ENCODE measurements at regions not wholly inside any gene's neighbourhood (a gene's known extent, or its start where the extent isn't known, plus 50 kb on each side); places are given as distances from the start of the nearest gene placed in this dataset.

DNA sequence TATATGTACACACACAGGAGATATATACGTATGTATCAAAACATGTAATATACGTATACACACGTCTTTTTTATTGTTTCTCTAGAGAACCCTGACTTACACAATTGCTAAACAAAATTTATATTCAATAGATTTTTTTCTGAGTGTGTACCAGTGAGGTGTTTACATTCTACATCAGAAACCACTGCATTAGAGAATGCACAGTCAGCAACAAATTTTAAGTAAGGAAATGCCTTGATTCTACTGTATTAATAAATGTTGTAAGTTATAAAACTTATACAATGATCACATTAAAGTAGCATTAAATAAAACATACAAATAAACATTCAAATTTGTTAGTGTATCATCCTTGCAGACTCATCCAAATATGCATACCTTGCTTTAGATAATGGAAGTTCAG lies 376.4 kb upstream of the FAM98A start:
- H3K4me3 ChIP-seq (ENCODE audit: low read depth, low read length), result no peak overlapping the region
- no peak for DNase-seq (ENCODE audit: low read depth)
- TF ChIP-seq, protein P1, sequence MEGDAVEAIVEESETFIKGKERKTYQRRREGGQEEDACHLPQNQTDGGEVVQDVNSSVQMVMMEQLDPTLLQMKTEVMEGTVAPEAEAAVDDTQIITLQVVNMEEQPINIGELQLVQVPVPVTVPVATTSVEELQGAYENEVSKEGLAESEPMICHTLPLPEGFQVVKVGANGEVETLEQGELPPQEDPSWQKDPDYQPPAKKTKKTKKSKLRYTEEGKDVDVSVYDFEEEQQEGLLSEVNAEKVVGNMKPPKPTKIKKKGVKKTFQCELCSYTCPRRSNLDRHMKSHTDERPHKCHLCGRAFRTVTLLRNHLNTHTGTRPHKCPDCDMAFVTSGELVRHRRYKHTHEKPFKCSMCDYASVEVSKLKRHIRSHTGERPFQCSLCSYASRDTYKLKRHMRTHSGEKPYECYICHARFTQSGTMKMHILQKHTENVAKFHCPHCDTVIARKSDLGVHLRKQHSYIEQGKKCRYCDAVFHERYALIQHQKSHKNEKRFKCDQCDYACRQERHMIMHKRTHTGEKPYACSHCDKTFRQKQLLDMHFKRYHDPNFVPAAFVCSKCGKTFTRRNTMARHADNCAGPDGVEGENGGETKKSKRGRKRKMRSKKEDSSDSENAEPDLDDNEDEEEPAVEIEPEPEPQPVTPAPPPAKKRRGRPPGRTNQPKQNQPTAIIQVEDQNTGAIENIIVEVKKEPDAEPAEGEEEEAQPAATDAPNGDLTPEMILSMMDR (conservative IDR thresholded peaks at IDR 0.05; ENCODE audit: low read depth, low read length), result no peak

DNA sequence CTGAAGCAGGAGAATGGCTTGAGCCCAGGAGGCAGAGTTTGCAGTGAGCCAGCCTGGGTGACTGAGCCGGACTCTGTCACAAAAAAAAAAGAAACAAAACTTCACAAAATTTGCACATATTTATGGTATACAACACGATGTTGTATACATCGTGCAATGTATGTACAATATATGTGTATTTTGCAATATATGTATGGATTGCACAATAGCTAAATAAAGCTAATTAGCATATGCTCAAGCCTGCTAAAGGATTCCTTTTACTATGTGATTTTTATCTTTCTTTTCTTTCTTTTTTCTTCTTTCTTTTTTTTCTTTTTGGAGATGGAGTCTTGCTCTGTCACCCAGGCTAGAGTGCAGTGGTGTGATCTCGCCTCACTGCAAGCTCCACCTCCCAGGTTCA lies 368.0 kb upstream of the FAM98A start:
- DNase-seq (ENCODE audit: low read depth), result no peak
- H3K4me3 ChIP-seq (ENCODE audit: low read depth, low read length), result no peak overlapping the region
- TF ChIP-seq, protein P1 (conservative IDR thresholded peaks at IDR 0.05; ENCODE audit: low read depth, low read length), result no peak

DNA sequence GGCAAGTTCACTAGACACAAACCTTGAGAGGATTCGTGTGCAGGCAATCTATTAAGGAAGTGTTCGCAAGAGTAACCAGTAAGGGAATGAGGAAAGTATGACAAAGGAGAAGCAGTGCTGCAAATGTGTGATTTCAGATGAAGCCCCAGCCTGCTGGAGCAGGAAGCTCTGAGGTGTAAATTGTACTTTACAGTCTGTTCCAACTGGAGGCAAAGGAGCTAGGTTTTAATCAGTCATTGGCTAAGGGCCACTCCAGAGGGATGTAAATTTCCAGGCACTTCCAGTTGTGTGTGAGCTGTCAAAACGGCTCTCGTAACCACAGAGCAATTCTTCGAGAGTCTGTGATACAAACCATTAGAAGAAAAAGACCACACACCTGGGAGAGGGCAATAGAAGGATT lies 359.5 kb upstream of the FAM98A start:
- DNase-seq (ENCODE audit: low read depth), result no peak
- TF ChIP-seq, protein P1 (conservative IDR thresholded peaks at IDR 0.05; ENCODE audit: low read depth, low read length), result no peak
- no peak overlapping the region for H3K4me3 ChIP-seq (ENCODE audit: low read depth, low read length)

DNA sequence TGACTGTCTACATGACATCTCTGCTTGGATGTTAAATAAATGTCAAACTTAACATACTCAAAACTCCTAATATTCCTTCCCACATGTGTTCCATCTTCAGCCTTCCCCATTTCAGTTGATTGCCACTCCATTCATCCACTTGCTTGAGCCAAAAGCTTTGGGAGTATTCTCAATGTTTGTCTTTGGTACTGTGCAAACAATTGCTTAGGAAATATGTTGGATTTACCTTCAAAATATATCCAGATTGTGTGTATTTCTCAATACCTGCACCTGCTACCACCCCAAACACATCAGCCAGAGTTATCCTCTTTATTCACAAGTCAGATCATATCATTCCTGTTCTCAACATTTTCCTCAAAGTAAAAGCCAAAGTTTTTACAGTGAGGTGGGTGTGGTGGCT lies 350.3 kb upstream of the FAM98A start:
- TF ChIP-seq, protein P1 (conservative IDR thresholded peaks at IDR 0.05; ENCODE audit: low read depth, low read length), result no peak
- no peak overlapping the region for H3K4me3 ChIP-seq (ENCODE audit: low read depth, low read length)
- DNase-seq (ENCODE audit: low read depth), result no peak

DNA sequence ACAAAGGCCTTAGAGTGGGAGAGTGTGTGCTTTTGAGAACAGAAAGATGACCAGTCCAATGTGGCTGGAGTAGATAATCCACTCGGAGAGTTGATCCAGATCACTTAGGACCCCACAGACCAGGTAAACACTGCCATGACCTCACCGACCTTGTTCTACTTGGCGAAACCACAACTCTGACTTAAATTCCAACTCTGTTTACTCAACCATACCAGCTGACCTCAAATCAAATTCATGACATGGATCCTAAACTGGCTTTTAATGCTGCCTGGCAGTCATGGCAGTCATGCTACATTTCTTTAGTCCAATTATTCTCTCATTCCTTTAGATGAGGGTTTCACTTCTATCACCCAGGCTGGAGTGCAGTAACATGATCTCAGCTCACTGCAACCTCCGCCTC lies 347.1 kb upstream of the FAM98A start:
- H3K4me3 ChIP-seq (ENCODE audit: low read depth, low read length), result no peak overlapping the region
- TF ChIP-seq, protein P1 (conservative IDR thresholded peaks at IDR 0.05; ENCODE audit: low read depth, low read length), result no peak
- DNase-seq (ENCODE audit: low read depth), result no peak

DNA sequence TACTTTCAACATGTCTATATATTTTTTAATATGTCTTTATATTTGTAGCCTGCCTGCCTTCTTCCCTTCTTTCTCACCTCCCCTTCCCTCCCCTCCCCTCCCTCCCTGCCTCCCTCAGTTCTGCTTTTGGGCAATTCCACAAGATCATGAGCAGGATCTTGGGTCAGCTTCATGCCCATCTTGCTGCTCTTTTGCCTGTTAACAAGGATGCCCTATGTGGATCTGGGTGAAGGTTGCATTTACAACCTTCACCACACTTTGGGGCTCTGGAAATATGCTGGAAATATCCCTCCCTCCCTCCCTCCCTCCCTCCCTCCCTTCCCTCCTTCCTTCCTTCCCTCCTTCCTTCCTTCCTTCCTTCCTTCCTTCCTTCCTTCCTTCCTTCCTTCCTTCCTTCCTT lies 334.1 kb upstream of the FAM98A start:
- no peak overlapping the region for H3K4me3 ChIP-seq (ENCODE audit: low read depth, low read length)
- TF ChIP-seq, protein P1 (conservative IDR thresholded peaks at IDR 0.05; ENCODE audit: low read depth, low read length), result no peak
- DNase-seq (ENCODE audit: low read depth), result no peak

DNA sequence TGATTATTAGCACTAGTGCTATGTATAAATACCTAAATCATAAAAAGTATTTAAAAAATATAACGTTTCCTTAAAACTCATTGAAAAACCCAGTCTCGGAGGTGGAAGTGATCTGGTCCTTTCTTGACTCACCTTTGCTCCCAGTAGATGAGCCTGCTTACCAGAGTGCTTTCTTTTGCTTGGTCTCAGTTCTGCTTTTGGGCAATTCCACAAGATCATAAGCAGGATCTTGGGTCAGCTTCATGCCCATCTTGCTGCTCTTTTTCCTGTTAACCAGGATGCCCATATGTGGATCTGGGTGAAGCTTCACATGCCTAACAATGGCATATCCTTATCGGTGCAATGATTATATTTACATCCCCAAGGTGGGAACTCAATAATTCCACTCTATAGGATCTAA lies 332.1 kb upstream of the FAM98A start:
- H3K4me3 ChIP-seq (ENCODE audit: low read depth, low read length), result no peak overlapping the region
- TF ChIP-seq, protein P1 (conservative IDR thresholded peaks at IDR 0.05; ENCODE audit: low read depth, low read length), result no peak
- DNase-seq (ENCODE audit: low read depth), result no peak
